ENCODE measurements at regions not wholly inside any gene's neighbourhood (a gene's known extent, or its start where the extent isn't known, plus 50 kb on each side); places are given as distances from the start of the nearest gene placed in this dataset.

DNA sequence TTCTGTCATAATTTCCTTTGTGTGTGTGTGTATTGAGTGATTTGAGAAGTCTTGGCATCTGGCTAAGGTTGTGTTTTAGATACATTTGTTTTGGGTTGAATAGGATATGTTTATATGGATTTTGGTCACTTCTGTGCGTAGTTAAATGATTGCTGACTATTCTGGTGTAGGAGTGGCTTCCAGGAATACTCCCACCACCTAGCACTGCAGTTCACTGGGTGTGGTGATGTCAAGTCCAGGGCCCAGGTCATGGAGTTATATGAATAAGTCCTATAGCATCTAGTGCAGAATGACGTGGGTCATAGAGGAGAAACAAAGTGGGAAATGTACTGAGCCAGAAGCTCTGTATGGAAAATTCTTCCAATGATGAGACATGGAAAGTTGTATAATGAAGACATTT, 465.4 kb upstream of the CCL2 start:
- no peak for TF ChIP-seq EZH2 (IDR thresholded peaks at IDR 0.05; ENCODE audit: borderline replicate concordance, low read length)
- TF ChIP-seq, protein P1, sequence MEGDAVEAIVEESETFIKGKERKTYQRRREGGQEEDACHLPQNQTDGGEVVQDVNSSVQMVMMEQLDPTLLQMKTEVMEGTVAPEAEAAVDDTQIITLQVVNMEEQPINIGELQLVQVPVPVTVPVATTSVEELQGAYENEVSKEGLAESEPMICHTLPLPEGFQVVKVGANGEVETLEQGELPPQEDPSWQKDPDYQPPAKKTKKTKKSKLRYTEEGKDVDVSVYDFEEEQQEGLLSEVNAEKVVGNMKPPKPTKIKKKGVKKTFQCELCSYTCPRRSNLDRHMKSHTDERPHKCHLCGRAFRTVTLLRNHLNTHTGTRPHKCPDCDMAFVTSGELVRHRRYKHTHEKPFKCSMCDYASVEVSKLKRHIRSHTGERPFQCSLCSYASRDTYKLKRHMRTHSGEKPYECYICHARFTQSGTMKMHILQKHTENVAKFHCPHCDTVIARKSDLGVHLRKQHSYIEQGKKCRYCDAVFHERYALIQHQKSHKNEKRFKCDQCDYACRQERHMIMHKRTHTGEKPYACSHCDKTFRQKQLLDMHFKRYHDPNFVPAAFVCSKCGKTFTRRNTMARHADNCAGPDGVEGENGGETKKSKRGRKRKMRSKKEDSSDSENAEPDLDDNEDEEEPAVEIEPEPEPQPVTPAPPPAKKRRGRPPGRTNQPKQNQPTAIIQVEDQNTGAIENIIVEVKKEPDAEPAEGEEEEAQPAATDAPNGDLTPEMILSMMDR (IDR thresholded peaks at IDR 0.05; ENCODE audit: low read length), result no peak
